ENCODE measurements at regions not wholly inside any gene's neighbourhood (a gene's known extent, or its start where the extent isn't known, plus 50 kb on each side); places are given as distances from the start of the nearest gene placed in this dataset.

DNA sequence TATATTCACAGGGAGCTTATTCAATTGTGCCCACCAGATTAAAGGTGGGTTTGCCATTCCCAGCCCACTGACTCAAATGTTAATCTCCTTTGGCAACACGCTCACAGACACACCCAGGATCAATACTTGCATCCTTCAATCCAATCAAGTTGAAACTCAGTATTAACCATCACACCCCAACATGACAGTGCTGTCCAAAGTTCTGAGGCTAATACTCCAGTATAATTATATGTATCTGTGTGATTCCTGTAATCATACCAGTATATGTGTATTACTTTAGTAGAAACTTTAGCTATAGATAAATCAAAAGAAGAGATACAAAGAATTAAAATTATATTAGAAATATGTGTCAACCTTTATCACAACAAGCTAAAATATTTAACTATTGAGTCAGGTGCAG, 1166.0 kb downstream of the ZPLD1 start:
- no peak for DNase-seq
- Histone ChIP-seq H3K36me3 (ENCODE audit: control insufficient read depth in 2 of 3, insufficient read depth in 3 of 3, low read length in 3 of 3) (no peaks in the 10 kb centered on the region), H3K27ac (ENCODE audit: low read depth in 2 of 2, low read length in 2 of 2) (no peak overlapping the region), H3K27me3 (ENCODE audit: control insufficient read depth, insufficient read depth, low read length) (no peaks in the 10 kb centered on the region), H3K9ac (ENCODE audit: low read length in 3 of 3) (no peak overlapping the region), H3K4me1 (ENCODE audit: control insufficient read depth in 2 of 3, insufficient read depth in 2 of 3, low read depth in 1 of 3, low read length in 3 of 3) (no peaks in the 10 kb centered on the region), H3K9me3 (ENCODE audit: control insufficient read depth in 2 of 3, insufficient read depth in 1 of 3, low read length in 3 of 3) (no peaks in the 10 kb centered on the region), H3K4me3 (ENCODE audit: low read length in 3 of 3) (no peak overlapping the region)
- TF ChIP-seq, protein P1, sequence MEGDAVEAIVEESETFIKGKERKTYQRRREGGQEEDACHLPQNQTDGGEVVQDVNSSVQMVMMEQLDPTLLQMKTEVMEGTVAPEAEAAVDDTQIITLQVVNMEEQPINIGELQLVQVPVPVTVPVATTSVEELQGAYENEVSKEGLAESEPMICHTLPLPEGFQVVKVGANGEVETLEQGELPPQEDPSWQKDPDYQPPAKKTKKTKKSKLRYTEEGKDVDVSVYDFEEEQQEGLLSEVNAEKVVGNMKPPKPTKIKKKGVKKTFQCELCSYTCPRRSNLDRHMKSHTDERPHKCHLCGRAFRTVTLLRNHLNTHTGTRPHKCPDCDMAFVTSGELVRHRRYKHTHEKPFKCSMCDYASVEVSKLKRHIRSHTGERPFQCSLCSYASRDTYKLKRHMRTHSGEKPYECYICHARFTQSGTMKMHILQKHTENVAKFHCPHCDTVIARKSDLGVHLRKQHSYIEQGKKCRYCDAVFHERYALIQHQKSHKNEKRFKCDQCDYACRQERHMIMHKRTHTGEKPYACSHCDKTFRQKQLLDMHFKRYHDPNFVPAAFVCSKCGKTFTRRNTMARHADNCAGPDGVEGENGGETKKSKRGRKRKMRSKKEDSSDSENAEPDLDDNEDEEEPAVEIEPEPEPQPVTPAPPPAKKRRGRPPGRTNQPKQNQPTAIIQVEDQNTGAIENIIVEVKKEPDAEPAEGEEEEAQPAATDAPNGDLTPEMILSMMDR (IDR thresholded peaks at IDR 0.05; ENCODE audit: borderline replicate concordance, extremely low read depth, insufficient read depth): no peak
- intact Hi-C loops (cut with DNase I): no loop called here
- no peak for FAIRE-seq

DNA sequence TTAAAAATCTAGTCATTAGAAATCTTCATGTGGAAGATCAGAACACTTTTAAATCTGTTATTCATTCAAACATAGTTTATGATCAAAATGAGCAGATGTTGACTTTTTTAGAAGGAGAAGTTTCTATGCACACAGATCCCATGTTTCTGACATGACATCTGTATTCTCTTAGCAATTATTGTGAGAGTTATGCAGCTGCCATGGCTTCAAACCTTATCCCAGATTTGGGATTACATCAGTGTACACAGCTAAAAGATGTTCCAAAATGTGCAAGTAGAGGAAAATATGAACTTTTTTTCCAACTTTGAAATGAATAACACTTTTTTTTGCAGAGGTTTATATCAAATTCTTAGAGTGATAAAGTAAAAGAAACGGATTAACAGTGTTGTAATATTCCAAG, 1166.9 kb downstream of the ZPLD1 start:
- Histone ChIP-seq H3K36me3 (ENCODE audit: control insufficient read depth in 2 of 3, insufficient read depth in 3 of 3, low read length in 3 of 3) (no peaks in the 10 kb centered on the region), H3K27me3 (ENCODE audit: control insufficient read depth, insufficient read depth, low read length) (no peaks in the 10 kb centered on the region), H3K27ac (ENCODE audit: low read depth in 2 of 2, low read length in 2 of 2) (no peak overlapping the region), H3K9me3 (ENCODE audit: control insufficient read depth in 2 of 3, insufficient read depth in 1 of 3, low read length in 3 of 3) (no peaks in the 10 kb centered on the region), H3K9ac (ENCODE audit: low read length in 3 of 3) (no peak overlapping the region), H3K4me3 (ENCODE audit: low read length in 3 of 3) (no peak overlapping the region), H3K4me1 (ENCODE audit: control insufficient read depth in 2 of 3, insufficient read depth in 2 of 3, low read depth in 1 of 3, low read length in 3 of 3) (no peaks in the 10 kb centered on the region)
- intact Hi-C loops (cut with DNase I): no loop called here
- TF ChIP-seq, protein P1 (IDR thresholded peaks at IDR 0.05; ENCODE audit: borderline replicate concordance, extremely low read depth, insufficient read depth): no peak
- FAIRE-seq (no peak), DNase-seq (no peak)

DNA sequence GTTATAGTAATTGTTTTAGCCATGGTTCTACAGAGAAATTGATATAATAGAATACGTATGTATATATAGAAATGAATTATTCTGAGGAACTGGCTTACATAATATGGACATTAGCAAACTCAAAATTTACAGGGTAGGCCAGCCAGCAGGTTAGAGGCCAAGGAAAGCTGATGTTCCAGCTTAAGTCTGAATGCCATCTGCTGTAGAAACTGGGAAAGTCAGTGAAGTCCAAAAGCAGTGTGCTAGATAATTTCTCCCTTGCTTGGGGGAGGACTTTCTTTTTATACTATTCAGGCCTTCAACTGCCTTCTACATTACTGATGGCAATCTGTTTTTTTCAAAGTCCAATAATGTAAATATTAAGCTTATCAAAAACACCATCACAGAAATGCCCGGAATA, 1174.7 kb downstream of the ZPLD1 start:
- Histone ChIP-seq H3K4me1 (ENCODE audit: control insufficient read depth in 2 of 3, insufficient read depth in 2 of 3, low read depth in 1 of 3, low read length in 3 of 3) (peaks cover 0 to 5% (median 0%) of the 10 kb centered on the region in 3 donors), H3K9ac (ENCODE audit: low read length in 3 of 3) (no peak overlapping the region), H3K9me3 (ENCODE audit: control insufficient read depth in 2 of 3, insufficient read depth in 1 of 3, low read length in 3 of 3) (no peaks in the 10 kb centered on the region), H3K27me3 (ENCODE audit: control insufficient read depth, insufficient read depth, low read length) (no peaks in the 10 kb centered on the region), H3K27ac (ENCODE audit: low read depth in 2 of 2, low read length in 2 of 2) (no peak overlapping the region), H3K4me3 (ENCODE audit: low read length in 3 of 3) (no peak overlapping the region), H3K36me3 (ENCODE audit: control insufficient read depth in 2 of 3, insufficient read depth in 3 of 3, low read length in 3 of 3) (no peaks in the 10 kb centered on the region)
- TF ChIP-seq, protein P1 (IDR thresholded peaks at IDR 0.05; ENCODE audit: borderline replicate concordance, extremely low read depth, insufficient read depth): no peak
- FAIRE-seq: no peak
- intact Hi-C loops (cut with DNase I): no loop called here
- DNase-seq: no peak
